SW 1271 (cell line): ENCODE measurements at regions not wholly inside any gene's neighbourhood (a gene's known extent, or its start where the extent isn't known, plus 50 kb on each side); places are given as distances from the start of the nearest gene placed in this dataset.
"Not testable (repeated sequence)": the region's sequence is repeated elsewhere in the genome, so short reads cannot be mapped to it uniquely, and the experiment has no call there.

Source experiments
- DNase-seq, 2 experiments: peaks; one replicate each; lab custom pipeline; 2025; lab: John Stamatoyannopoulos, UW

GRCh38 chr1:121573881-121574504 is 389.2 kb downstream of the SRGAP2C start:
- not testable (repeated sequence) for DNase-seq

GRCh38 chr1:121574505-121574899 is 389.7 kb downstream of the SRGAP2C start:
- DNase-seq: not testable (repeated sequence)

- not testable (repeated sequence) for DNase-seq
Observed at GRCh38 chr1:121582898-121583297, 398.1 kb downstream of the SRGAP2C start.

GRCh38 chr1:121586369-121587229 is 401.8 kb downstream of the SRGAP2C start:
- no peak for DNase-seq

GRCh38 chr1:121587230-121587569 is 402.4 kb downstream of the SRGAP2C start:
- DNase-seq: no peak

GRCh38 chr1:121587777-121588176 is 403.0 kb downstream of the SRGAP2C start:
- no peak for DNase-seq

GRCh38 chr1:121594096-121594495 is 409.3 kb downstream of the SRGAP2C start:
- DNase-seq: no peak

- no peak for DNase-seq
Observed at GRCh38 chr1:121595089-121595488, 410.3 kb downstream of the SRGAP2C start.

GRCh38 chr1:121604843-121605444 is 420.2 kb downstream of the SRGAP2C start:
- not testable (repeated sequence) for DNase-seq

- DNase-seq: not testable (repeated sequence)
Observed at GRCh38 chr1:121607499-121607898, 422.7 kb downstream of the SRGAP2C start.
